ENCODE measurements at regions not wholly inside any gene's neighbourhood (a gene's known extent, or its start where the extent isn't known, plus 50 kb on each side); places are given as distances from the start of the nearest gene placed in this dataset.

- DNase-seq (ENCODE audit: low spot score), result no peak
- no peak for TF ChIP-seq CTCF (IDR thresholded peaks at IDR 0.05; ENCODE audit: extremely low read depth, missing control alignments)
Measured at GRCh38 chr5:36355516-36355915, 53.8 kb upstream of the RANBP3L start.

GRCh38 chr5:36356915-36357314 is 55.2 kb upstream of the RANBP3L start:
- TF ChIP-seq CTCF (IDR thresholded peaks at IDR 0.05; ENCODE audit: extremely low read depth, missing control alignments), result no peak
- DNase-seq (ENCODE audit: low spot score), result no peak

GRCh38 chr5:36357391-36357975 is 55.8 kb upstream of the RANBP3L start:
- no peak for TF ChIP-seq CTCF (IDR thresholded peaks at IDR 0.05; ENCODE audit: extremely low read depth, missing control alignments)
- DNase-seq (ENCODE audit: low spot score), result no peak

GRCh38 chr5:36359267-36359666 is 57.6 kb upstream of the RANBP3L start:
- no peak for TF ChIP-seq CTCF (IDR thresholded peaks at IDR 0.05; ENCODE audit: extremely low read depth, missing control alignments)
- no peak for DNase-seq (ENCODE audit: low spot score)

GRCh38 chr5:36360307-36360706 is 58.6 kb upstream of the RANBP3L start:
- no peak for TF ChIP-seq CTCF (IDR thresholded peaks at IDR 0.05; ENCODE audit: extremely low read depth, missing control alignments)
- DNase-seq (ENCODE audit: low spot score), result peak; percentile 42

- DNase-seq (ENCODE audit: low spot score), result no peak
- no peak for TF ChIP-seq CTCF (IDR thresholded peaks at IDR 0.05; ENCODE audit: extremely low read depth, missing control alignments)
Measured at GRCh38 chr5:36363101-36363500, 61.4 kb upstream of the RANBP3L start.

GRCh38 chr5:36363744-36364143 is 62.0 kb upstream of the RANBP3L start:
- DNase-seq (ENCODE audit: low spot score), result no peak
- no peak for TF ChIP-seq CTCF (IDR thresholded peaks at IDR 0.05; ENCODE audit: extremely low read depth, missing control alignments)

All from GM20000 (cell line).